A549 (cell line): ENCODE measurements at regions not wholly inside any gene's neighbourhood (a gene's known extent, or its start where the extent isn't known, plus 50 kb on each side); places are given as distances from the start of the nearest gene placed in this dataset.

ENCODE experiments used
- ATAC-seq, 2 experiments: fragments of 200-7000 bp in 1 of 2; fragments of >200 bp in 1 of 2; cut with Nextera tagmentation in 1 of 2; cut with Tn5 transposase in 1 of 2; 3 replicates each; pipeline versions ENCODE4 v1.8.0 to v1.9.1; 2018 to 2020; ENCODE audit warnings: mild to moderate bottlenecking in 1 of 2, moderate library complexity in 1 of 2
- CTCF ChIA-PET: fragments of 300-600 bp; sonication (Branson Sonifier 250); formaldehyde crosslinking; extraction: SDS; loops from one replicate; lab custom pipeline; 2021; ENCODE audit warnings: antibody characterized with exemption, inconsistent platforms; lab: Yijun Ruan, JAX
- POLR2A ChIA-PET: fragments of 350-600 bp; formaldehyde crosslinking; extraction: SDS; loops from one replicate; lab custom pipeline; 2021; ENCODE audit warnings: antibody characterized with exemption, inconsistent platforms; lab: Yijun Ruan, JAX
- DNase-seq, 2 experiments: peaks; one replicate each; pipeline versions ENCODE4 v3.0.0 to v3.0.0-alpha.2; 2011 to 2016; ENCODE audit warnings: low read depth in 1 of 2, low spot score in 1 of 2
- FAIRE-seq: peaks from 2 replicates; lab custom pipeline; 2011; peaks lifted over from hg19 to GRCh38; lab: Jason Lieb, UNC
- H3K27ac ChIP-seq, 2 experiments: fragments of >200 bp; sonication (Bioruptor Twin); formaldehyde crosslinking; 3 replicates each; pipeline ENCODE4 v1.5.1; 2016 to 2017
- H3K4me1 ChIP-seq: fragments of >200 bp; sonication (Bioruptor Twin); formaldehyde crosslinking; 3 replicates; pipeline ENCODE4 v1.6.1; 2016
- H3K4me2 ChIP-seq: fragments of >200 bp; sonication (Bioruptor Twin); formaldehyde crosslinking; 3 replicates; pipeline ENCODE4 v1.6.1; 2016
- H3K4me3 ChIP-seq: fragments of >200 bp; sonication (Bioruptor Twin); formaldehyde crosslinking; 3 replicates; pipeline ENCODE4 v1.5.1; 2016
- H3K9me3 ChIP-seq: fragments of >200 bp; sonication (Bioruptor Twin); formaldehyde crosslinking; 3 replicates; pipeline ENCODE4 v1.6.1; 2016
- BHLHE40 ChIP-seq: IDR thresholded peaks from 2 replicates; pipeline ENCODE4 v1.6.1; 2012; ENCODE audit warnings: low read depth, low read length, inconsistent platforms
- CBX2 ChIP-seq: fragments of 200-600 bp; sonication (generic); IDR thresholded peaks from 2 replicates; pipeline ENCODE4 v1.6.1; 2016; ENCODE audit warnings: low read depth, mild to moderate bottlenecking, borderline replicate concordance
- CEBPB ChIP-seq, 2 experiments: fragments of >200 bp in 1 of 2; sonication (Bioruptor Twin) in 1 of 2; formaldehyde crosslinking in 1 of 2; IDR thresholded peaks; 2 replicates each; pipeline ENCODE4 v1.6.1; 2012 to 2016
- EHF ChIP-seq: fragments of 250-450 bp; sonication (Bioruptor Pico); IDR thresholded peaks from 2 replicates; pipeline ENCODE4 v1.5.0; 2020; ENCODE audit warnings: mild to moderate bottlenecking
- EHMT2 ChIP-seq: fragments of 200-600 bp; sonication (generic); IDR thresholded peaks from 2 replicates; pipeline ENCODE4 v1.6.1; 2016; ENCODE audit warnings: antibody characterized with exemption, low read depth, mild to moderate bottlenecking, moderate library complexity
- ELK1 ChIP-seq: fragments of 150-350 bp; IDR thresholded peaks from 2 replicates; pipeline ENCODE4 v1.6.1; 2014; ENCODE audit warnings: low read depth, mild to moderate bottlenecking, low read length
- EP300 ChIP-seq, 2 experiments: fragments of >200 bp; sonication (Bioruptor Twin); formaldehyde crosslinking; IDR thresholded peaks; 2 replicates in 1 of 2; 3 replicates in 1 of 2; pipeline ENCODE4 v1.6.1; 2016 to 2017
- FOSL2 ChIP-seq, 2 experiments: fragments of 450-650 bp in 1 of 2; fragments of >200 bp in 1 of 2; sonication (Bioruptor Twin) in 1 of 2; formaldehyde crosslinking; IDR thresholded peaks; 2 replicates each; pipeline versions ENCODE4 v1.5.0 to v1.6.1; 2016 to 2020; ENCODE audit warnings: mild to moderate bottlenecking in 1 of 2, moderate library complexity in 1 of 2
- HOXB13 ChIP-seq: fragments of 250-450 bp; sonication (Bioruptor Pico); IDR thresholded peaks from 2 replicates; pipeline ENCODE4 v1.5.0; 2020; ENCODE audit warnings: low read depth, mild to moderate bottlenecking, moderate library complexity
- HOXB5 ChIP-seq: fragments of 250-450 bp; sonication (Bioruptor Pico); IDR thresholded peaks from 2 replicates; pipeline ENCODE4 v1.5.0; 2020; ENCODE audit warnings: mild to moderate bottlenecking, moderate library complexity
- JUN ChIP-seq, 2 experiments: fragments of >200 bp; sonication (Bioruptor Twin); formaldehyde crosslinking; IDR thresholded peaks; 2 replicates in 1 of 2; 3 replicates in 1 of 2; pipeline ENCODE4 v1.6.1; 2016 to 2017
- MYC ChIP-seq: IDR thresholded peaks from 2 replicates; pipeline ENCODE4 v1.6.1; 2012; ENCODE audit warnings: mild to moderate bottlenecking, inconsistent platforms, low read length, improper control_type of control experiment, borderline replicate concordance
- NPAS2 ChIP-seq: fragments of 250-450 bp; sonication (Bioruptor Pico); IDR thresholded peaks from 2 replicates; pipeline ENCODE4 v1.8.0; 2022; ENCODE audit warnings: mild to moderate bottlenecking, moderate library complexity, borderline replicate concordance
- PBX3 ChIP-seq: IDR thresholded peaks from 2 replicates; pipeline ENCODE4 v1.6.1; 2012
- POLR2AphosphoS2 ChIP-seq: conservative IDR thresholded peaks from 2 replicates; pipeline ENCODE4 v1.6.1; 2012; ENCODE audit warnings: low read length, improper control_type of control experiment, inconsistent platforms
- RNF2 ChIP-seq: fragments of 200-600 bp; sonication (generic); IDR thresholded peaks from 2 replicates; pipeline ENCODE4 v1.6.1; 2016; ENCODE audit warnings: low read depth, mild to moderate bottlenecking, antibody characterized with exemption, moderate library complexity, borderline replicate concordance
- TP53 ChIP-seq: fragments of 250-450 bp; sonication (Bioruptor Pico); IDR thresholded peaks from 2 replicates; pipeline ENCODE4 v1.5.0; 2021; ENCODE audit warnings: mild to moderate bottlenecking, moderate library complexity
- WGBS: methylation state at CpG from one replicate; pipeline ENCODE4 v1.1.6; 2017; ENCODE audit errors: missing lambda C conversion rate; 5-methylcytosine and 5-hydroxymethylcytosine counted together
- TF ChIP-seq, protein P1 (sequence below): fragments of >200 bp; sonication (Bioruptor Twin); formaldehyde crosslinking; IDR thresholded peaks from 3 replicates; pipeline ENCODE4 v1.5.1; 2016
- TF ChIP-seq, protein P2 (sequence below): fragments of 200-600 bp; sonication (generic); IDR thresholded peaks from 2 replicates; pipeline ENCODE4 v1.6.1; 2016; ENCODE audit warnings: antibody characterized with exemption, mild to moderate bottlenecking, moderate library complexity

DNA sequence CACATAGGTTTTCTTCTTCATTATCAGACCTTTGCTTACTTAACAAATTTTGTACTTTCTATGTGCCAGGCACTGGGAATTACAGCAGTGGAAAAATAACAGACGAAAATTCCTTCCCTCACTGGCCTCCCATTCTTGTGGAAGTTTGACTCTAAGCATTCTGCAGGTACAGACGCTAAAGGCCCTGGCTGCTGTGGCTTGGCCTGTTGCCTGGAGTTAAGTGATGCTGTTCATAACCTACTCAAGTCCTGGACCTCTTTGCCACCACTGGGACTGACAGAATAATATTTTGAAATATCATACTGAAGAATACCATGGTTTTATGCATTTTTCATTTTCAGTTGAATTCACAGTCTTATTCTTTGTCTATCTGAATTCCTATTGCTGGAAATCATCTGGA lies 97.3 kb upstream of the SPATA31C2 start:
- H3K4me3 ChIP-seq, result no peak overlapping the region
- H3K9me3 ChIP-seq, result peaks cover 5% of the 10 kb centered on the region; the same call in 2 of the 3 replicates
- no peak overlapping the region for H3K4me2 ChIP-seq
- TF ChIP-seq TP53 (CRISPR knock-in tag), result no peak
- no peak for TF ChIP-seq CBX2
- TF ChIP-seq BHLHE40, result no peak
- TF ChIP-seq MYC, result no peak
- no peak for TF ChIP-seq EP300 (IDR thresholded peaks at IDR 0.05)
- TF ChIP-seq HOXB5, result no peak
- TF ChIP-seq JUN (IDR thresholded peaks at IDR 0.05), result no peak
- no peak overlapping the region for H3K27ac ChIP-seq
- CTCF ChIA-PET, result no interaction called here
- WGBS, result 74% methylated on average over 2 of the region's 2 CpGs
- FAIRE-seq, result no peak
- no peak for ATAC-seq
- no peak for DNase-seq
- POLR2A ChIA-PET, result no interaction called here
- no peaks in the 10 kb centered on the region for H3K4me1 ChIP-seq

DNA sequence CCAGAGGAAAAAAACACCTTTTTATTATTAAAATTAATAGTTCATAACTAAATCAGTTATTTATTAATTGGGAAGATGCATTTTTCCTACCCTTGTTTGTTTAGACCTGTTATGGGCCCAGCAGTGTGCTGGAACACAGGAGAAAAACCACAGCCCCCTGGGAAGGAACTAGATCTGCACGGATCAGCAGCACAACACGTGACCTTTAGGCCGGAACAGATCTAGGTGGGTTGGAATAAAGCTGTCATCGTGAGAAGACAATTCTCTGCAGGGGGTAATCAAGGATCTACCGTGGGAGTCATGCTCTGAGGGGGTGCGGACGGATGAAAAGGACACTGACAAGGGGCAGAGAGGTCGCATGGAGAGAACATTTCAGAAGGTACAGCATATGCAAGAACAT lies 95.8 kb upstream of the SPATA31C2 start:
- no peak for TF ChIP-seq NPAS2 (CRISPR knock-in tag)
- no peak for TF ChIP-seq POLR2AphosphoS2
- no peak for TF ChIP-seq PBX3
- TF ChIP-seq, protein P1, sequence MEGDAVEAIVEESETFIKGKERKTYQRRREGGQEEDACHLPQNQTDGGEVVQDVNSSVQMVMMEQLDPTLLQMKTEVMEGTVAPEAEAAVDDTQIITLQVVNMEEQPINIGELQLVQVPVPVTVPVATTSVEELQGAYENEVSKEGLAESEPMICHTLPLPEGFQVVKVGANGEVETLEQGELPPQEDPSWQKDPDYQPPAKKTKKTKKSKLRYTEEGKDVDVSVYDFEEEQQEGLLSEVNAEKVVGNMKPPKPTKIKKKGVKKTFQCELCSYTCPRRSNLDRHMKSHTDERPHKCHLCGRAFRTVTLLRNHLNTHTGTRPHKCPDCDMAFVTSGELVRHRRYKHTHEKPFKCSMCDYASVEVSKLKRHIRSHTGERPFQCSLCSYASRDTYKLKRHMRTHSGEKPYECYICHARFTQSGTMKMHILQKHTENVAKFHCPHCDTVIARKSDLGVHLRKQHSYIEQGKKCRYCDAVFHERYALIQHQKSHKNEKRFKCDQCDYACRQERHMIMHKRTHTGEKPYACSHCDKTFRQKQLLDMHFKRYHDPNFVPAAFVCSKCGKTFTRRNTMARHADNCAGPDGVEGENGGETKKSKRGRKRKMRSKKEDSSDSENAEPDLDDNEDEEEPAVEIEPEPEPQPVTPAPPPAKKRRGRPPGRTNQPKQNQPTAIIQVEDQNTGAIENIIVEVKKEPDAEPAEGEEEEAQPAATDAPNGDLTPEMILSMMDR, result no peak
- TF ChIP-seq HOXB13 (CRISPR knock-in tag), result no peak
- TF ChIP-seq RNF2, result no peak
- TF ChIP-seq TP53 (CRISPR knock-in tag), result no peak
- no peak for TF ChIP-seq EHF (CRISPR knock-in tag)
- TF ChIP-seq, protein P2, sequence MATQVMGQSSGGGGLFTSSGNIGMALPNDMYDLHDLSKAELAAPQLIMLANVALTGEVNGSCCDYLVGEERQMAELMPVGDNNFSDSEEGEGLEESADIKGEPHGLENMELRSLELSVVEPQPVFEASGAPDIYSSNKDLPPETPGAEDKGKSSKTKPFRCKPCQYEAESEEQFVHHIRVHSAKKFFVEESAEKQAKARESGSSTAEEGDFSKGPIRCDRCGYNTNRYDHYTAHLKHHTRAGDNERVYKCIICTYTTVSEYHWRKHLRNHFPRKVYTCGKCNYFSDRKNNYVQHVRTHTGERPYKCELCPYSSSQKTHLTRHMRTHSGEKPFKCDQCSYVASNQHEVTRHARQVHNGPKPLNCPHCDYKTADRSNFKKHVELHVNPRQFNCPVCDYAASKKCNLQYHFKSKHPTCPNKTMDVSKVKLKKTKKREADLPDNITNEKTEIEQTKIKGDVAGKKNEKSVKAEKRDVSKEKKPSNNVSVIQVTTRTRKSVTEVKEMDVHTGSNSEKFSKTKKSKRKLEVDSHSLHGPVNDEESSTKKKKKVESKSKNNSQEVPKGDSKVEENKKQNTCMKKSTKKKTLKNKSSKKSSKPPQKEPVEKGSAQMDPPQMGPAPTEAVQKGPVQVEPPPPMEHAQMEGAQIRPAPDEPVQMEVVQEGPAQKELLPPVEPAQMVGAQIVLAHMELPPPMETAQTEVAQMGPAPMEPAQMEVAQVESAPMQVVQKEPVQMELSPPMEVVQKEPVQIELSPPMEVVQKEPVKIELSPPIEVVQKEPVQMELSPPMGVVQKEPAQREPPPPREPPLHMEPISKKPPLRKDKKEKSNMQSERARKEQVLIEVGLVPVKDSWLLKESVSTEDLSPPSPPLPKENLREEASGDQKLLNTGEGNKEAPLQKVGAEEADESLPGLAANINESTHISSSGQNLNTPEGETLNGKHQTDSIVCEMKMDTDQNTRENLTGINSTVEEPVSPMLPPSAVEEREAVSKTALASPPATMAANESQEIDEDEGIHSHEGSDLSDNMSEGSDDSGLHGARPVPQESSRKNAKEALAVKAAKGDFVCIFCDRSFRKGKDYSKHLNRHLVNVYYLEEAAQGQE, result no peak
- TF ChIP-seq EHMT2, result no peak
- TF ChIP-seq FOSL2 (IDR thresholded peaks at IDR 0.05), result no peak
- no peak for TF ChIP-seq FOSL2 (CRISPR knock-in tag; IDR thresholded peaks at IDR 0.05)
- TF ChIP-seq CEBPB (IDR thresholded peaks at IDR 0.05), result no peak
- TF ChIP-seq ELK1, result no peak
- POLR2A ChIA-PET, result no interaction called here
- FAIRE-seq (no peak), ATAC-seq (no peak), DNase-seq (no peak)
- Histone ChIP-seq H3K4me3 (no peak overlapping the region), H3K4me2 (no peak overlapping the region), H3K4me1 (no peaks in the 10 kb centered on the region), H3K9me3 (peaks cover 9% of the 10 kb centered on the region; the same call in 2 of the 3 replicates), H3K27ac (no peak overlapping the region)
- WGBS, result 65% methylated on average over 8 of the region's 8 CpGs
- CTCF ChIA-PET, result interaction anchor here (1.1 kb wide), 1 partner anchor 342 kb away, joined by 3 read pairs; no protein-coding TSS in a partner anchor
